ENCODE measurements at regions not wholly inside any gene's neighbourhood (a gene's known extent, or its start where the extent isn't known, plus 50 kb on each side); places are given as distances from the start of the nearest gene placed in this dataset.

GRCh38 chr5:144742361-144742760 is 571.7 kb downstream of the KCTD16 start:
- no peak for TF ChIP-seq CTCF (IDR thresholded peaks at IDR 0.05; ENCODE audit: low read depth, low read length)
- DNase-seq (ENCODE audit: extremely low read depth, low read depth), result no peak

GRCh38 chr5:144731786-144732185 is 561.1 kb downstream of the KCTD16 start:
- TF ChIP-seq CTCF (IDR thresholded peaks at IDR 0.05; ENCODE audit: low read depth, low read length), result no peak
- DNase-seq (ENCODE audit: extremely low read depth, low read depth), result no peak

- DNase-seq (ENCODE audit: extremely low read depth, low read depth), result no peak
- no peak for TF ChIP-seq CTCF (IDR thresholded peaks at IDR 0.05; ENCODE audit: low read depth, low read length)
Measured at GRCh38 chr5:144712090-144712489, 541.4 kb downstream of the KCTD16 start.

- TF ChIP-seq CTCF (IDR thresholded peaks at IDR 0.05; ENCODE audit: low read depth, low read length), result no peak
- no peak for DNase-seq (ENCODE audit: extremely low read depth, low read depth)
Measured at GRCh38 chr5:144711172-144711571, 540.5 kb downstream of the KCTD16 start.

- no peak for TF ChIP-seq CTCF (IDR thresholded peaks at IDR 0.05; ENCODE audit: low read depth, low read length)
- DNase-seq (ENCODE audit: extremely low read depth, low read depth), result no peak
Measured at GRCh38 chr5:144710637-144711036, 540.0 kb downstream of the KCTD16 start.

GRCh38 chr5:144703776-144704175 is 533.1 kb downstream of the KCTD16 start:
- DNase-seq (ENCODE audit: extremely low read depth, low read depth), result no peak

GRCh38 chr5:144698484-144698883 is 527.8 kb downstream of the KCTD16 start:
- no peak for DNase-seq (ENCODE audit: extremely low read depth, low read depth)
- no peak for TF ChIP-seq CTCF (IDR thresholded peaks at IDR 0.05; ENCODE audit: low read depth, low read length)

More at GRCh38 chr5:144703776-144704175, 533.1 kb downstream of the KCTD16 start:
- TF ChIP-seq CTCF (IDR thresholded peaks at IDR 0.05; ENCODE audit: low read depth, low read length), result no peak

All from AG09319 (cell line).